ENCODE measurements at regions not wholly inside any gene's neighbourhood (a gene's known extent, or its start where the extent isn't known, plus 50 kb on each side); places are given as distances from the start of the nearest gene placed in this dataset.

DNA sequence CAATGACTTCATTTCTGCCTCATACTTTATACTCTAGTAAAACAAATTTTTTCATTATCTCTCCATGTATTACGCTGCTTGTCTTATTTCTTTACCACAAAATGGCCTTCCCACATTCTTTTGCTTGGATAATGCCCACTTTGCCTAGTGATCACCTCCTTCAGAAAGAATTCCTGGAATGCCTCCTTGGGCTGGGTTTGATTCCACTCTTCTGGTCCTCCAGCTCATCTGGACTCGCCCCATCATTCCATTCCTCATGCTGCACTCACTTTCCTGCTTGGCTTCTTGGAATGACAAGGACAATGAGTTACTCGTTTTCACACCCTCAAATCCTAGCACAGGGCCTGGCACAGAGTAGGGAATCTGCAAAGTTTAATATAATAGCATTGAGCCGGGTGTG, 475.1 kb upstream of the LARGE1 start:
- H3K9ac ChIP-seq (ENCODE audit: low read length), result no peak overlapping the region
- no peaks in the 10 kb centered on the region for H3F3A ChIP-seq (ENCODE audit: insufficient read depth)
- no peaks in the 10 kb centered on the region for H4K20me1 ChIP-seq (ENCODE audit: low read depth, low read length)
- H3K9me2 ChIP-seq (replicated peaks; ENCODE audit: insufficient read depth, low read length), result no peaks in the 10 kb centered on the region
- H3K4me3 ChIP-seq (ENCODE audit: insufficient read depth, low read length, poor library complexity, severe bottlenecking), result no peak overlapping the region
- H3K4me2 ChIP-seq (ENCODE audit: low read depth, low read length, poor library complexity, severe bottlenecking), result no peak overlapping the region
- no peaks in the 10 kb centered on the region for H3K27me3 ChIP-seq (ENCODE audit: low read length)
- H3K27ac ChIP-seq (ENCODE audit: low read depth, low read length), result no peak overlapping the region
- no peaks in the 10 kb centered on the region for H3K36me3 ChIP-seq (ENCODE audit: low read length)
- H3K79me2 ChIP-seq (ENCODE audit: insufficient read depth, low read length), result no peaks in the 10 kb centered on the region
- TF ChIP-seq, protein P1, sequence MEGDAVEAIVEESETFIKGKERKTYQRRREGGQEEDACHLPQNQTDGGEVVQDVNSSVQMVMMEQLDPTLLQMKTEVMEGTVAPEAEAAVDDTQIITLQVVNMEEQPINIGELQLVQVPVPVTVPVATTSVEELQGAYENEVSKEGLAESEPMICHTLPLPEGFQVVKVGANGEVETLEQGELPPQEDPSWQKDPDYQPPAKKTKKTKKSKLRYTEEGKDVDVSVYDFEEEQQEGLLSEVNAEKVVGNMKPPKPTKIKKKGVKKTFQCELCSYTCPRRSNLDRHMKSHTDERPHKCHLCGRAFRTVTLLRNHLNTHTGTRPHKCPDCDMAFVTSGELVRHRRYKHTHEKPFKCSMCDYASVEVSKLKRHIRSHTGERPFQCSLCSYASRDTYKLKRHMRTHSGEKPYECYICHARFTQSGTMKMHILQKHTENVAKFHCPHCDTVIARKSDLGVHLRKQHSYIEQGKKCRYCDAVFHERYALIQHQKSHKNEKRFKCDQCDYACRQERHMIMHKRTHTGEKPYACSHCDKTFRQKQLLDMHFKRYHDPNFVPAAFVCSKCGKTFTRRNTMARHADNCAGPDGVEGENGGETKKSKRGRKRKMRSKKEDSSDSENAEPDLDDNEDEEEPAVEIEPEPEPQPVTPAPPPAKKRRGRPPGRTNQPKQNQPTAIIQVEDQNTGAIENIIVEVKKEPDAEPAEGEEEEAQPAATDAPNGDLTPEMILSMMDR (IDR thresholded peaks at IDR 0.05; ENCODE audit: insufficient read depth, low read length, poor library complexity, severe bottlenecking), result no peak
- TF ChIP-seq EZH2phosphoT487 (conservative IDR thresholded peaks at IDR 0.05; ENCODE audit: low read length), result no peak
- no peak overlapping the region for H2AFZ ChIP-seq (ENCODE audit: low read depth, low read length, severe bottlenecking)
- H3K9me3 ChIP-seq (ENCODE audit: insufficient read depth, low read length), result no peaks in the 10 kb centered on the region

DNA sequence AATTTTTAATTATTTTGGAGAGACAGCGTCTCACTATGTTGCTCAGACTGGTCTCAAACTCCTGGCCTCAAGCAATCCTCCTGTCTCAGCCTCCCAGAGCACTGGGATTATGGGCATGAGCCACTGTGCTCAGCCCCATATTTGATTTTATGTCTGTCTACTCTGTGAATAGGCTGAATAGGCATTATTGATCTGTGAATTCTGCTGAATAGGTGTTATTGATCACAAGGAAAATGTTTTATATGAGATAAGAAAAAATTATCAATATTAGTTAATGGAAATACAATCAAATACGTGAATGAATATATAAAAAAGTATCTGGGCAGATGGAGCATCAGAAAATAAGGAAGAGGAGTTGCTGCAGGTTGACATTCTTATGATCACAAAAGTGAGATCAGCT, 483.4 kb upstream of the LARGE1 start:
- H3K4me3 ChIP-seq (ENCODE audit: insufficient read depth, low read length, poor library complexity, severe bottlenecking), result no peak overlapping the region
- H3F3A ChIP-seq (ENCODE audit: insufficient read depth), result no peaks in the 10 kb centered on the region
- no peak overlapping the region for H3K27ac ChIP-seq (ENCODE audit: low read depth, low read length)
- no peaks in the 10 kb centered on the region for H3K36me3 ChIP-seq (ENCODE audit: low read length)
- TF ChIP-seq, protein P1 (IDR thresholded peaks at IDR 0.05; ENCODE audit: insufficient read depth, low read length, poor library complexity, severe bottlenecking), result no peak
- TF ChIP-seq EZH2phosphoT487 (conservative IDR thresholded peaks at IDR 0.05; ENCODE audit: low read length), result no peak
- H3K27me3 ChIP-seq (ENCODE audit: low read length), result no peaks in the 10 kb centered on the region
- no peak overlapping the region for H3K9ac ChIP-seq (ENCODE audit: low read length)
- no peak overlapping the region for H3K4me2 ChIP-seq (ENCODE audit: low read depth, low read length, poor library complexity, severe bottlenecking)
- H3K9me3 ChIP-seq (ENCODE audit: insufficient read depth, low read length), result no peaks in the 10 kb centered on the region
- H3K79me2 ChIP-seq (ENCODE audit: insufficient read depth, low read length), result no peaks in the 10 kb centered on the region
- H4K20me1 ChIP-seq (ENCODE audit: low read depth, low read length), result no peaks in the 10 kb centered on the region
- H3K9me2 ChIP-seq (replicated peaks; ENCODE audit: insufficient read depth, low read length), result no peaks in the 10 kb centered on the region
- H2AFZ ChIP-seq (ENCODE audit: low read depth, low read length, severe bottlenecking), result no peak overlapping the region

DNA sequence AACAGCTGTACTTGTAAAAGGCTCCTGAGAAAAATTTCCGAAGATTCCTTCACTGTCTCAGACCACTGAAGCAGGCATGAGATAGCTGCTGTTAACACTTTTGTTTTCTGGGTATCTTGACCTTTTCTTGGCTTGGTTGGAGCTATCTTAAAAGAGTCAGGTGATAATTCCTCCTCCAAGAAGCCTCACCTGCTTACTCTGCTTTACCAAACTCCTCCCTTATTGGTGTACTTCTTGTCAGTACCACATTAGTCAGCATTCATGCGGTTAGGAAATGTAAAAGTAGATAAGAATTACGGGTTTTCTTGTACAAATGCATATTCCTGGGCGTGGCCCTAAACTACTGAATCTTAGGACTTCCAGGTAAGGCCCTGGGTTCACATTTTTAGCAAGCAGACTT, 489.8 kb upstream of the LARGE1 start:
- Histone ChIP-seq H3K9me3 (ENCODE audit: insufficient read depth, low read length) (no peaks in the 10 kb centered on the region), H3K27me3 (ENCODE audit: low read length) (no peaks in the 10 kb centered on the region), H3K9ac (ENCODE audit: low read length) (no peak overlapping the region), H3K4me3 (ENCODE audit: insufficient read depth, low read length, poor library complexity, severe bottlenecking) (no peak overlapping the region), H4K20me1 (ENCODE audit: low read depth, low read length) (no peaks in the 10 kb centered on the region), H3K4me2 (ENCODE audit: low read depth, low read length, poor library complexity, severe bottlenecking) (no peak overlapping the region), H2AFZ (ENCODE audit: low read depth, low read length, severe bottlenecking) (no peak overlapping the region), H3K79me2 (ENCODE audit: insufficient read depth, low read length) (no peaks in the 10 kb centered on the region), H3F3A (ENCODE audit: insufficient read depth) (no peaks in the 10 kb centered on the region), H3K27ac (ENCODE audit: low read depth, low read length) (no peak overlapping the region), H3K36me3 (ENCODE audit: low read length) (no peaks in the 10 kb centered on the region), H3K9me2 (replicated peaks; ENCODE audit: insufficient read depth, low read length) (no peaks in the 10 kb centered on the region)
- TF ChIP-seq EZH2phosphoT487 (conservative IDR thresholded peaks at IDR 0.05; ENCODE audit: low read length), result no peak
- TF ChIP-seq, protein P1 (IDR thresholded peaks at IDR 0.05; ENCODE audit: insufficient read depth, low read length, poor library complexity, severe bottlenecking), result no peak

All from SU-DHL-6 (cell line).